A549 (cell line): ENCODE measurements at regions not wholly inside any gene's neighbourhood (a gene's known extent, or its start where the extent isn't known, plus 50 kb on each side); places are given as distances from the start of the nearest gene placed in this dataset.

Experiments used
- ATAC-seq, 2 experiments: fragments of 200-7000 bp in 1 of 2; fragments of >200 bp in 1 of 2; cut with Nextera tagmentation in 1 of 2; cut with Tn5 transposase in 1 of 2; 3 replicates each; pipeline versions ENCODE4 v1.8.0 to v1.9.1; 2018 to 2020; ENCODE audit warnings: mild to moderate bottlenecking in 1 of 2, moderate library complexity in 1 of 2
- CTCF ChIA-PET: fragments of 300-600 bp; sonication (Branson Sonifier 250); formaldehyde crosslinking; extraction: SDS; loops from one replicate; lab custom pipeline; 2021; ENCODE audit warnings: antibody characterized with exemption, inconsistent platforms; lab: Yijun Ruan, JAX
- POLR2A ChIA-PET: fragments of 350-600 bp; formaldehyde crosslinking; extraction: SDS; loops from one replicate; lab custom pipeline; 2021; ENCODE audit warnings: antibody characterized with exemption, inconsistent platforms; lab: Yijun Ruan, JAX
- DNase-seq, 2 experiments: peaks; one replicate each; pipeline versions ENCODE4 v3.0.0 to v3.0.0-alpha.2; 2011 to 2016; ENCODE audit warnings: low read depth in 1 of 2, low spot score in 1 of 2
- FAIRE-seq: peaks from 2 replicates; lab custom pipeline; 2011; peaks lifted over from hg19 to GRCh38; lab: Jason Lieb, UNC
- H3K27ac ChIP-seq, 2 experiments: fragments of >200 bp; sonication (Bioruptor Twin); formaldehyde crosslinking; 3 replicates each; pipeline ENCODE4 v1.5.1; 2016 to 2017
- H3K4me1 ChIP-seq: fragments of >200 bp; sonication (Bioruptor Twin); formaldehyde crosslinking; 3 replicates; pipeline ENCODE4 v1.6.1; 2016
- H3K4me2 ChIP-seq: fragments of >200 bp; sonication (Bioruptor Twin); formaldehyde crosslinking; 3 replicates; pipeline ENCODE4 v1.6.1; 2016
- H3K4me3 ChIP-seq: fragments of >200 bp; sonication (Bioruptor Twin); formaldehyde crosslinking; 3 replicates; pipeline ENCODE4 v1.5.1; 2016
- H3K9me3 ChIP-seq: fragments of >200 bp; sonication (Bioruptor Twin); formaldehyde crosslinking; 3 replicates; pipeline ENCODE4 v1.6.1; 2016
- CBX8 ChIP-seq: fragments of 200-600 bp; sonication (generic); IDR thresholded peaks from 2 replicates; pipeline ENCODE4 v1.6.1; 2016
- CEBPB ChIP-seq, 2 experiments: fragments of >200 bp in 1 of 2; sonication (Bioruptor Twin) in 1 of 2; formaldehyde crosslinking in 1 of 2; IDR thresholded peaks; 2 replicates each; pipeline ENCODE4 v1.6.1; 2012 to 2016
- CHD2 ChIP-seq: fragments of 150-350 bp; IDR thresholded peaks from 2 replicates; pipeline ENCODE4 v1.6.1; 2014; ENCODE audit warnings: low read length; ENCODE audit not compliant: partially characterized antibody
- CHD4 ChIP-seq: fragments of 200-600 bp; sonication (generic); IDR thresholded peaks from 2 replicates; pipeline ENCODE4 v1.6.1; 2016; ENCODE audit warnings: antibody characterized with exemption, mild to moderate bottlenecking, borderline replicate concordance
- FOSL2 ChIP-seq, 2 experiments: fragments of 450-650 bp in 1 of 2; fragments of >200 bp in 1 of 2; sonication (Bioruptor Twin) in 1 of 2; formaldehyde crosslinking; IDR thresholded peaks; 2 replicates each; pipeline versions ENCODE4 v1.5.0 to v1.6.1; 2016 to 2020; ENCODE audit warnings: mild to moderate bottlenecking in 1 of 2, moderate library complexity in 1 of 2
- HDAC2 ChIP-seq: fragments of 200-600 bp; sonication (generic); IDR thresholded peaks from 2 replicates; pipeline ENCODE4 v1.6.1; 2016
- HOXA7 ChIP-seq: fragments of 250-450 bp; sonication (Bioruptor Pico); IDR thresholded peaks from 2 replicates; pipeline ENCODE4 v1.5.0; 2020; ENCODE audit warnings: mild to moderate bottlenecking, moderate library complexity
- HOXB5 ChIP-seq: fragments of 250-450 bp; sonication (Bioruptor Pico); IDR thresholded peaks from 2 replicates; pipeline ENCODE4 v1.5.0; 2020; ENCODE audit warnings: mild to moderate bottlenecking, moderate library complexity
- KDM5A ChIP-seq: fragments of 200-600 bp; sonication (generic); IDR thresholded peaks from 2 replicates; pipeline ENCODE4 v1.6.1; 2016; ENCODE audit warnings: antibody characterized with exemption, mild to moderate bottlenecking
- NPAS2 ChIP-seq: fragments of 250-450 bp; sonication (Bioruptor Pico); IDR thresholded peaks from 2 replicates; pipeline ENCODE4 v1.8.0; 2022; ENCODE audit warnings: mild to moderate bottlenecking, moderate library complexity, borderline replicate concordance
- POLR2A ChIP-seq: IDR thresholded peaks from 2 replicates; pipeline ENCODE4 v1.6.1; 2012; ENCODE audit warnings: mild to moderate bottlenecking, low read length
- RAD21 ChIP-seq, 2 experiments: fragments of >200 bp in 1 of 2; sonication (Bioruptor Twin) in 1 of 2; formaldehyde crosslinking in 1 of 2; IDR thresholded peaks in 1 of 2; conservative IDR thresholded peaks in 1 of 2; 2 replicates in 1 of 2; 3 replicates in 1 of 2; pipeline ENCODE4 v1.6.1; 2012 to 2018; ENCODE audit warnings: inconsistent platforms in 1 of 2
- RARB ChIP-seq: fragments of 250-450 bp; sonication (Bioruptor Pico); IDR thresholded peaks from 2 replicates; pipeline ENCODE4 v1.8.0; 2021; ENCODE audit warnings: mild to moderate bottlenecking, moderate library complexity
- RCOR1 ChIP-seq: fragments of 150-350 bp; IDR thresholded peaks from 2 replicates; pipeline ENCODE4 v1.6.1; 2014; ENCODE audit warnings: antibody characterized with exemption, low read length, low read depth
- RNF2 ChIP-seq: fragments of 200-600 bp; sonication (generic); IDR thresholded peaks from 2 replicates; pipeline ENCODE4 v1.6.1; 2016; ENCODE audit warnings: low read depth, mild to moderate bottlenecking, antibody characterized with exemption, moderate library complexity, borderline replicate concordance
- SREBF2 ChIP-seq: fragments of 450-650 bp; IDR thresholded peaks from 2 replicates; pipeline ENCODE4 v1.6.1; 2014; ENCODE audit warnings: mild to moderate bottlenecking, moderate library complexity
- WGBS: methylation state at CpG from one replicate; pipeline ENCODE4 v1.1.6; 2017; ENCODE audit errors: missing lambda C conversion rate; 5-methylcytosine and 5-hydroxymethylcytosine counted together
- TF ChIP-seq, protein P1 (sequence below): fragments of 250-450 bp; sonication (Bioruptor Pico); IDR thresholded peaks from 2 replicates; pipeline ENCODE4 v1.5.0; 2021; ENCODE audit warnings: mild to moderate bottlenecking, moderate library complexity, borderline replicate concordance
- TF ChIP-seq, protein P2 (sequence below): IDR thresholded peaks from 2 replicates; pipeline ENCODE4 v1.6.1; 2012; ENCODE audit warnings: low read depth, borderline replicate concordance
- TF ChIP-seq, protein P3 (sequence below): fragments of 200-600 bp; sonication (generic); IDR thresholded peaks from 2 replicates; pipeline ENCODE4 v1.6.1; 2016; ENCODE audit warnings: antibody characterized with exemption, mild to moderate bottlenecking, moderate library complexity

DNA sequence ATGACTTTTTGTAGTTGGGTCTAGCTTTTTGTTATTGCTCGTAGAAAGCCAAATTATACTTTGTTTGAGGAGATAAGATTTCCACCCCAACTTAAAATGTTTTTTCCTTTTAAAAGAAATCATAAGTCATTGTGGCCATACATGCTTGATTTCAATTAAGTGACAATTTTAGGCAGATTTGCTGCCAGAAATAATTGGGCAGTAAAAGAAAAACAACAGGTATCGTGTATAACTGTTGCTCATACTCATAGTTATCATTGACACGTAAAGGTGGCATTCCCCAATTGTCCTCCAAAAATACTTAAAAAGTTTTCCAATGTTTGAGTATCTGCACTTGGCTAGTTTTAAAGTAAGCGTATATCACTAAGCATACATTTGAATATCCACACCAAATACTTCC is 313.0 kb downstream of the TEX29 start:
- no peaks in the 10 kb centered on the region for H3K9me3 ChIP-seq
- H3K27ac ChIP-seq, result no peak overlapping the region
- no peaks in the 10 kb centered on the region for H3K4me1 ChIP-seq
- no peak for FAIRE-seq
- ATAC-seq, result no peak
- ChIA-PET POLR2A (no interaction called here), CTCF (no interaction called here)
- no peak overlapping the region for H3K4me3 ChIP-seq
- DNase-seq, result no peak
- WGBS, result 12% methylated on average over 4 of the region's 4 CpGs
- no peak overlapping the region for H3K4me2 ChIP-seq
- TF ChIP-seq RARB (CRISPR knock-in tag), result no peak
- TF ChIP-seq, protein P1, sequence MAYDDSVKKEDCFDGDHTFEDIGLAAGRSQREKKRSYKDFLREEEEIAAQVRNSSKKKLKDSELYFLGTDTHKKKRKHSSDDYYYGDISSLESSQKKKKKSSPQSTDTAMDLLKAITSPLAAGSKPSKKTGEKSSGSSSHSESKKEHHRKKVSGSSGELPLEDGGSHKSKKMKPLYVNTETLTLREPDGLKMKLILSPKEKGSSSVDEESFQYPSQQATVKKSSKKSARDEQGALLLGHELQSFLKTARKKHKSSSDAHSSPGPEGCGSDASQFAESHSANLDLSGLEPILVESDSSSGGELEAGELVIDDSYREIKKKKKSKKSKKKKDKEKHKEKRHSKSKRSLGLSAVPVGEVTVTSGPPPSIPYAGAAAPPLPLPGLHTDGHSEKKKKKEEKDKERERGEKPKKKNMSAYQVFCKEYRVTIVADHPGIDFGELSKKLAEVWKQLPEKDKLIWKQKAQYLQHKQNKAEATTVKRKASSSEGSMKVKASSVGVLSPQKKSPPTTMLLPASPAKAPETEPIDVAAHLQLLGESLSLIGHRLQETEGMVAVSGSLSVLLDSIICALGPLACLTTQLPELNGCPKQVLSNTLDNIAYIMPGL (CRISPR knock-in tag), result no peak
- no peak for TF ChIP-seq FOSL2 (IDR thresholded peaks at IDR 0.05)
- TF ChIP-seq FOSL2 (CRISPR knock-in tag; IDR thresholded peaks at IDR 0.05), result no peak
- TF ChIP-seq KDM5A, result no peak
- TF ChIP-seq RAD21 (conservative IDR thresholded peaks at IDR 0.05 in 1 of 2, IDR thresholded peaks at IDR 0.05 in 1 of 2), result no peak
- TF ChIP-seq NPAS2 (CRISPR knock-in tag), result no peak
- TF ChIP-seq CEBPB (IDR thresholded peaks at IDR 0.05), result no peak
- no peak for TF ChIP-seq HDAC2
- no peak for TF ChIP-seq CHD4
- TF ChIP-seq POLR2A, result no peak
- no peak for TF ChIP-seq HOXB5 (CRISPR knock-in tag)
- TF ChIP-seq, protein P2, sequence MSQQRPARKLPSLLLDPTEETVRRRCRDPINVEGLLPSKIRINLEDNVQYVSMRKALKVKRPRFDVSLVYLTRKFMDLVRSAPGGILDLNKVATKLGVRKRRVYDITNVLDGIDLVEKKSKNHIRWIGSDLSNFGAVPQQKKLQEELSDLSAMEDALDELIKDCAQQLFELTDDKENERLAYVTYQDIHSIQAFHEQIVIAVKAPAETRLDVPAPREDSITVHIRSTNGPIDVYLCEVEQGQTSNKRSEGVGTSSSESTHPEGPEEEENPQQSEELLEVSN, result no peak
- TF ChIP-seq RCOR1, result no peak
- TF ChIP-seq SREBF2, result no peak
- no peak for TF ChIP-seq HOXA7 (CRISPR knock-in tag)
- TF ChIP-seq CBX8, result no peak
- TF ChIP-seq RNF2, result no peak
- TF ChIP-seq, protein P3, sequence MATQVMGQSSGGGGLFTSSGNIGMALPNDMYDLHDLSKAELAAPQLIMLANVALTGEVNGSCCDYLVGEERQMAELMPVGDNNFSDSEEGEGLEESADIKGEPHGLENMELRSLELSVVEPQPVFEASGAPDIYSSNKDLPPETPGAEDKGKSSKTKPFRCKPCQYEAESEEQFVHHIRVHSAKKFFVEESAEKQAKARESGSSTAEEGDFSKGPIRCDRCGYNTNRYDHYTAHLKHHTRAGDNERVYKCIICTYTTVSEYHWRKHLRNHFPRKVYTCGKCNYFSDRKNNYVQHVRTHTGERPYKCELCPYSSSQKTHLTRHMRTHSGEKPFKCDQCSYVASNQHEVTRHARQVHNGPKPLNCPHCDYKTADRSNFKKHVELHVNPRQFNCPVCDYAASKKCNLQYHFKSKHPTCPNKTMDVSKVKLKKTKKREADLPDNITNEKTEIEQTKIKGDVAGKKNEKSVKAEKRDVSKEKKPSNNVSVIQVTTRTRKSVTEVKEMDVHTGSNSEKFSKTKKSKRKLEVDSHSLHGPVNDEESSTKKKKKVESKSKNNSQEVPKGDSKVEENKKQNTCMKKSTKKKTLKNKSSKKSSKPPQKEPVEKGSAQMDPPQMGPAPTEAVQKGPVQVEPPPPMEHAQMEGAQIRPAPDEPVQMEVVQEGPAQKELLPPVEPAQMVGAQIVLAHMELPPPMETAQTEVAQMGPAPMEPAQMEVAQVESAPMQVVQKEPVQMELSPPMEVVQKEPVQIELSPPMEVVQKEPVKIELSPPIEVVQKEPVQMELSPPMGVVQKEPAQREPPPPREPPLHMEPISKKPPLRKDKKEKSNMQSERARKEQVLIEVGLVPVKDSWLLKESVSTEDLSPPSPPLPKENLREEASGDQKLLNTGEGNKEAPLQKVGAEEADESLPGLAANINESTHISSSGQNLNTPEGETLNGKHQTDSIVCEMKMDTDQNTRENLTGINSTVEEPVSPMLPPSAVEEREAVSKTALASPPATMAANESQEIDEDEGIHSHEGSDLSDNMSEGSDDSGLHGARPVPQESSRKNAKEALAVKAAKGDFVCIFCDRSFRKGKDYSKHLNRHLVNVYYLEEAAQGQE, result no peak
- TF ChIP-seq CHD2, result no peak
- TF ChIP-seq, all 56 proteins: peak for 0

DNA sequence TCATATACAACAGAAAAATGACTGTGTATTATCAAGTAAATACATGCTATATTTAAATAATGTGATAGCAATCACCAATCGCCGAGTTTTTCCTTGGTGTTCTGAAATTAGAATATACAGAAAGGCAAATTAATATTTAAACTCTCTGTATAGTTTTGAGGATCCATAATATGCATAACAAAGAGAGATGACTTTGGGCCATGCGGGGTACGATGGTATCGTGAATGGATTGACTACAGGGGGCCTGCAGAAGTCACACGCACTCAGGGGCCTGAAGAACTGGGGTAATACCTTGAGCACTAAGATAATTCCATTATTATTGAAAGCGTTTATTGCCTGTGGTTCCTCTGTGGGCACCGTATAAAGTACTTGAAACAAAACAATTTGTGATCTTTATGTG is 314.0 kb downstream of the TEX29 start:
- ChIA-PET POLR2A (no interaction called here), CTCF (no interaction called here)
- TF ChIP-seq, protein P1 (CRISPR knock-in tag), result no peak
- FAIRE-seq (no peak), DNase-seq (no peak), ATAC-seq (no peak)
- 40% methylated on average over 8 of the region's 8 CpGs for WGBS
- no peak overlapping the region for H3K4me3 ChIP-seq
- no peaks in the 10 kb centered on the region for H3K4me1 ChIP-seq
- H3K4me2 ChIP-seq, result no peak overlapping the region
- no peaks in the 10 kb centered on the region for H3K9me3 ChIP-seq
- no peak overlapping the region for H3K27ac ChIP-seq
